ENCODE measurements at regions not wholly inside any gene's neighbourhood (a gene's known extent, or its start where the extent isn't known, plus 50 kb on each side); places are given as distances from the start of the nearest gene placed in this dataset.

DNA sequence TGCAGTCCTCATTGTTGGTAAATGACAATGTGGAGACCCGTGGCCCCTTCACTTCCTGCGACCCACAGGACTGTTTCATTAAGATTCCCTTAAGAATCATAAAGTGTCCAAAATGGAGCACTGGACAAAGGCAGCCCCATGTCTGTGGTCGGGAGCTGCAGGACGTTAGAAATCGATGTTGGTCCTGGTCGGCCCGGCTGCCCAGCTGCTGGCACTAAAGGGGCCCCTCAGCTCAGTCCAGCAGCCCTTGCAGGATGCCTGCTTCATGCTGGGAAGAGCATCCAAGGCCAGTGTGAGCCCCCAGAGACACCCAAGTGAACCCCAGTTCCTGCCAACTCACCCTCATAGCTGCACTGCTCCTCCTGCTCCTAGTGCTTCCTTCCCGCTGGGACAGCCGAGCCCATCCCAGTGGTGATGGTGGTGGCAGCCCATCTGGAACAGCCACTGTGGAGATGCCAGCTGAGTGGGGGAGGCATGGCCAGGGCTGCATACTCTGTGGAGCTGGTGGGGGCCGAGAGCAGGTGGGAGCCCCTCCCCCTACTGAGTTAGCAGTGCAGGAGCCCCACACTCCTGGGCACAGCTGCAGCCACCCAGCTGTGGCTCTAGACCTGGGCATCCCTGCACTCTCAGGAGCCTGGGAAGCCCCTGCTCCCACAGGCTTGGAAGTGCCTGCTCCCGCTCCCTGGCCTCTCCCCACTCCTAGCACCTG is 168.0 kb upstream of the IRX2 start:
- H3K36me3 ChIP-seq (ENCODE audit: control insufficient read depth in 2 of 3, insufficient read depth in 3 of 3, low read length in 3 of 3) = no peaks in the 10 kb centered on the region
- no peaks in the 10 kb centered on the region for H3K27me3 ChIP-seq (ENCODE audit: control insufficient read depth, insufficient read depth, low read length)
- DNase-seq (no peak), FAIRE-seq (no peak)
- no peaks in the 10 kb centered on the region for H3K4me1 ChIP-seq (ENCODE audit: control insufficient read depth in 2 of 3, insufficient read depth in 2 of 3, low read depth in 1 of 3, low read length in 3 of 3)
- intact Hi-C loops (cut with DNase I) = no loop called here
- TF ChIP-seq CTCF (IDR thresholded peaks at IDR 0.05; ENCODE audit: borderline replicate concordance, extremely low read depth, insufficient read depth) = no peak
- H3K4me3 ChIP-seq (ENCODE audit: low read length in 3 of 3) = no peak overlapping the region
- H3K9ac ChIP-seq (ENCODE audit: low read length in 3 of 3) = no peak overlapping the region
- no peak overlapping the region for H3K27ac ChIP-seq (ENCODE audit: low read depth in 2 of 2, low read length in 2 of 2)
- H3K9me3 ChIP-seq (ENCODE audit: control insufficient read depth in 2 of 3, insufficient read depth in 1 of 3, low read length in 3 of 3) = peaks cover 0 to 12% (median 5%) of the 10 kb centered on the region in 3 donors

DNA sequence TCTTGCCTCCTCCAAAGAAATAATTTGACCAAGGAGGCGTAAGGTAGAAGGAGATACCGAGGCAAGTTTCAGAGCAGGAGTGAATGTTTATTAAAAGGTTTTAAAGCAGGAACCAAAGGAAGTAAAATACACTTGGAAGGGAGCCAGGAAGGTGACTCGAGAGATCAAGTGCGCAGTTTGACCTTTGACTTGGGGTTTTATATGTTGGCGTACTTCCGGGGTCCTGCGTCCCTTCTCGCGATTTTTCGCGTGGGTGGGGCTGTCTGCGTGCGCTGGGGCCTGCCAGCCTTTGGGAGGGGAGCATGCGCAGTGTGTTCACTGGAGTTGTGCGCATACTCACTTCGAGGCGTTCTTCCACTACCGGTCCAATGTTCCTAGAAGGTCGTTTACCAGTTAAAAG is 166.0 kb upstream of the IRX2 start:
- Histone ChIP-seq H3K9me3 (ENCODE audit: control insufficient read depth in 2 of 3, insufficient read depth in 1 of 3, low read length in 3 of 3) (peaks cover 0 to 8% (median 5%) of the 10 kb centered on the region in 3 donors), H3K27me3 (ENCODE audit: control insufficient read depth, insufficient read depth, low read length) (no peaks in the 10 kb centered on the region), H3K9ac (ENCODE audit: low read length in 3 of 3) (no peak overlapping the region), H3K4me3 (ENCODE audit: low read length in 3 of 3) (no peak overlapping the region), H3K27ac (ENCODE audit: low read depth in 2 of 2, low read length in 2 of 2) (no peak overlapping the region), H3K4me1 (ENCODE audit: control insufficient read depth in 2 of 3, insufficient read depth in 2 of 3, low read depth in 1 of 3, low read length in 3 of 3) (no peaks in the 10 kb centered on the region), H3K36me3 (ENCODE audit: control insufficient read depth in 2 of 3, insufficient read depth in 3 of 3, low read length in 3 of 3) (no peaks in the 10 kb centered on the region)
- no peak for TF ChIP-seq CTCF (IDR thresholded peaks at IDR 0.05; ENCODE audit: borderline replicate concordance, extremely low read depth, insufficient read depth)
- DNase-seq (no peak), FAIRE-seq (no peak)
- intact Hi-C loops (cut with DNase I) = no loop called here

DNA sequence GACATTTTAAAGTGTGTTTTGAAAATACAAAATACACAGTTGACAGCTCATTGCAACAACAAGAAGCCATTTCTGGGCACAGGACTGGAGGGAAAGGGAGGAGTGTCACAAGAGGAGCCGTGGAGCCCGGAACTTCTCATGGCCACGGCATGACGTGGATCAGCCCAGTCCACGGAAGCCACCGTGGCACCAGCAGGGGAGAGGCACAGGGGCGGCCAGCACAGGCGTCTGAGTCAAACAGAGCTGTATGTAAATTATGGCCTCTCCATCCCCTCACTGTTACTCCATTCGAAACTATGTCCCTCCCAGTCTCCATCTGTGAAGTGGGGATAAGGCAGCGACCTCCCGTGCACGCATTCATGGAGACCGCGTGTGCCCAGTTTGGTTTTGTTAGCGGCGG is 165.6 kb upstream of the IRX2 start:
- no peak for FAIRE-seq
- intact Hi-C loops (cut with DNase I) = no loop called here
- H3K36me3 ChIP-seq (ENCODE audit: control insufficient read depth in 2 of 3, insufficient read depth in 3 of 3, low read length in 3 of 3) = no peaks in the 10 kb centered on the region

More for the DNA sequence above, 165.6 kb upstream of the IRX2 start:
- peaks cover 0 to 7% (median 5%) of the 10 kb centered on the region in 3 donors for H3K9me3 ChIP-seq (ENCODE audit: control insufficient read depth in 2 of 3, insufficient read depth in 1 of 3, low read length in 3 of 3)
- no peaks in the 10 kb centered on the region for H3K27me3 ChIP-seq (ENCODE audit: control insufficient read depth, insufficient read depth, low read length)
- no peaks in the 10 kb centered on the region for H3K4me1 ChIP-seq (ENCODE audit: control insufficient read depth in 2 of 3, insufficient read depth in 2 of 3, low read depth in 1 of 3, low read length in 3 of 3)
- H3K27ac ChIP-seq (ENCODE audit: low read depth in 2 of 2, low read length in 2 of 2) = no peak overlapping the region
- DNase-seq = no peak
- TF ChIP-seq CTCF (IDR thresholded peaks at IDR 0.05; ENCODE audit: borderline replicate concordance, extremely low read depth, insufficient read depth) = no peak
- no peak overlapping the region for H3K9ac ChIP-seq (ENCODE audit: low read length in 3 of 3)
- no peak overlapping the region for H3K4me3 ChIP-seq (ENCODE audit: low read length in 3 of 3)
